ENCODE measurements at regions not wholly inside any gene's neighbourhood (a gene's known extent, or its start where the extent isn't known, plus 50 kb on each side); places are given as distances from the start of the nearest gene placed in this dataset.

DNA sequence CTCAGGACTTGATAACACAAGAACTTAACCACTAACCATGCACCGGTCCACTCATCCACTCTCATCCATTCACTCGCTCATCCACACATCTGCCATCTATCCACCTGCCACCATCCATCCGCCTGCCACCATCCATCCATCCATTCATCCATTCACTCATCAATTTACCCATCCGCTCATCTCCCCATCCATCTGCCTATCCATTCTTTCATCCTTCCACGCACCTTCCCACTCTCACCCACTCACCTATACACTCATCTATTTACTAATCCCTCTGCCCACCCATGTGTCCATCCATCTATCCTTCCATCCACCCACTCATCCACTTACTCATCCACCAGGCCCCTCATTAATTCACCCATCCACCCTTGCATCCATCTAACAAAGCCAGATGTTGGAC is 131.0 kb downstream of the MRM1 start:
- TF ChIP-seq REST (IDR thresholded peaks at IDR 0.05; ENCODE audit: insufficient read depth in 1 of 2, low read depth in 2 of 2, low read length in 2 of 2) = no peak
- no peak for TF ChIP-seq SIN3A (IDR thresholded peaks at IDR 0.05; ENCODE audit: borderline replicate concordance, insufficient read depth, low read length)
- no peak for TF ChIP-seq TAF1 (IDR thresholded peaks at IDR 0.05; ENCODE audit: borderline replicate concordance, insufficient read depth, low read length)
- TF ChIP-seq POLR2AphosphoS5 (IDR thresholded peaks at IDR 0.05; ENCODE audit: low read depth, low read length) = no peak
- TF ChIP-seq FOXP2 (optimal IDR thresholded peaks at IDR 0.05; ENCODE audit: borderline replicate concordance, extremely low read depth, extremely low read length, insufficient read depth) = no peak
